Fibroblast of lung (primary cell): ENCODE measurements at regions not wholly inside any gene's neighbourhood (a gene's known extent, or its start where the extent isn't known, plus 50 kb on each side); places are given as distances from the start of the nearest gene placed in this dataset.

Experiments
- CTCF ChIP-seq, 2 donors: IDR thresholded peaks in 1 of 2; conservative IDR thresholded peaks in 1 of 2; 1 replicate in 1 of 2; 2 replicates in 1 of 2; pipeline ENCODE4 v1.5.1; 2011 to 2012; ENCODE audit warnings: low read length in 2 of 2, control low read depth in 1 of 2, inconsistent platforms in 1 of 2, low read depth in 1 of 2, mild to moderate bottlenecking in 1 of 2
- EZH2 ChIP-seq: IDR thresholded peaks from 2 replicates; pipeline ENCODE4 v1.5.1; 2012; ENCODE audit warnings: low read length, control low read depth, mild to moderate bottlenecking; ENCODE audit errors: missing control alignments

GRCh38 chr12:13786646-13787045 lies 194.8 kb downstream of the GRIN2B start:
- TF ChIP-seq CTCF (conservative IDR thresholded peaks at IDR 0.05 in 1 of 2, IDR thresholded peaks at IDR 0.05 in 1 of 2; ENCODE audit: low read depth in 1 of 2, low read length in 2 of 2) (no peak), EZH2 (no peak)
